Urothelium cell line (cell line): ENCODE measurements at regions not wholly inside any gene's neighbourhood (a gene's known extent, or its start where the extent isn't known, plus 50 kb on each side); places are given as distances from the start of the nearest gene placed in this dataset.

Experiments used
- DNase-seq: peaks from one replicate; pipeline ENCODE4 v3.0.0; 2011; ENCODE audit warnings: low spot score, mixed read lengths
- FAIRE-seq: peaks from 2 replicates; lab custom pipeline; 2011; peaks lifted over from hg19 to GRCh38; lab: Jason Lieb, UNC

DNA sequence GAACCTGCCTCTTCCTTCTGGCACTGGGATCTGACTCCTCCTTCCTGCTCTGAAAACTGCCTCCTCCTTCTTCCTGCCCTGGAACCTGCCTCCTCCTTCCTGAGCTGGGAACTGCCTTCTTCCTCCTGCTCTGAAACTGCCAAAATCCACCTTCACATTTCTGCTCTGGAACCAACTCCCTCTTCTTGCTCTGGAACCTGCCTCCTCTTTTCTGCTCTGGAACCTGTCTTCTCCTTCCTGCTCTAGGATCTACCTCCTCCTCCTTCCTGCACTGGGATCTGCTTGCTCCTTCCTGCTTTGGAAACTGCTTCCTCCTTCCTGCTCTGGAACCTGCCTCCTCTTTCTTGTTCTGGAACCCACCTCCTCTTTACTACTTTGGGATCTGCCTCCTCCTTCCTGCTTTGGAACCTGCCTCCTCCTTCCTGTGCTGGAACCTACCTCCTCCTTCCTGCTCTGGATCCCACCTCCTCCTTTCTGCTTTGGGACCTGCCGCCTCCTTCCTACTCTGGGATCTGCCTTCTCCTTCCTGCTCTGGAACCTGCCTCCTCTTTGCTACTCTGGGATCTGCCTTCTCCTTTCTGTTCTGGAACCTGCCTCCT lies 315.5 kb downstream of the PRL start:
- no peak for FAIRE-seq
- no peak for DNase-seq

- FAIRE-seq (no peak), DNase-seq (no peak)
These were observed 312.7 kb downstream of the PRL start for GRCh38 chr6:21984135-21984534.

GRCh38 chr6:21984561-21984960 lies 312.3 kb downstream of the PRL start:
- DNase-seq = no peak

GRCh38 chr6:21985904-21986303 lies 310.9 kb downstream of the PRL start:
- no peak for FAIRE-seq
- DNase-seq = no peak

More at GRCh38 chr6:21984561-21984960, 312.3 kb downstream of the PRL start:
- FAIRE-seq = no peak

DNA sequence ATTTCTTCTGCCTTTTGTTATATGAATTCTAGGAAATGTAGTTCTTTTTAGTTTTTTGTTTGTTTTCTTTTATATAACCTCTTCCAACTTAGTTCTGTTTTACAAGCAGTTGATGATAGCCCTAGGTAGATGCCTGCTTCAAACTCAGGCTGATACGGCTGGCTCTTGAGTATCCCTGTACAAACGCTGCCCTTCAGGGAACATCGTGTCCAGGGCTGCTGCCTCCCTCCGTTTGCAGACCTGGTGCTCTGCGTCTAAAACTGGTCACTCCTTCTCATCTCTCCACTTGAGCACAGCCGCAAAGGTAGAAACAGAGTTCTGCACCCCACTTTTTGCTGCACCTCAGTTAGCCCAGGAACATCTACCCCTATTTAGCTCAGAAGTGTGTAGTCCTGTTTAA lies 310.1 kb downstream of the PRL start:
- no peak for FAIRE-seq
- no peak for DNase-seq

GRCh38 chr6:21987501-21987957 lies 309.3 kb downstream of the PRL start:
- DNase-seq (peak; percentile 77), FAIRE-seq (no peak)

DNA sequence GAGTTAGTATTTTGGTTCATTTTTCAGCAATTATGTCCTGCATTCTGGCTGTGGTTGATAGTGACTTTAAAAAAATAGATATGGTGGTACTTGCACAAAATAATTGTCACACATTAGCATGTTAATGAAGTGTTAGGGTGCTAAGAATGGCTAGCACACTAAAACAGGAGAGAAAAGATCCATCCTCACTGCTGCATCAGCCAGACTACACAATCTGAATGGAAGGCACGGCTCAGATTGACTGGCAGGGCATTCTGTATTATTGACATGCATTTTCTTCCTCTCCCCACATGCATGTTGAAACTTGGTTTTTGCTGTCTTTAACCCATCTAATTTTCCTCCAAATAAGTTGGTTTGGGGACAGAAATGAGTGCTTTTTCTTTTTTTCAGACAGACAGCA lies 306.3 kb downstream of the PRL start:
- DNase-seq = no peak
- FAIRE-seq = no peak

DNA sequence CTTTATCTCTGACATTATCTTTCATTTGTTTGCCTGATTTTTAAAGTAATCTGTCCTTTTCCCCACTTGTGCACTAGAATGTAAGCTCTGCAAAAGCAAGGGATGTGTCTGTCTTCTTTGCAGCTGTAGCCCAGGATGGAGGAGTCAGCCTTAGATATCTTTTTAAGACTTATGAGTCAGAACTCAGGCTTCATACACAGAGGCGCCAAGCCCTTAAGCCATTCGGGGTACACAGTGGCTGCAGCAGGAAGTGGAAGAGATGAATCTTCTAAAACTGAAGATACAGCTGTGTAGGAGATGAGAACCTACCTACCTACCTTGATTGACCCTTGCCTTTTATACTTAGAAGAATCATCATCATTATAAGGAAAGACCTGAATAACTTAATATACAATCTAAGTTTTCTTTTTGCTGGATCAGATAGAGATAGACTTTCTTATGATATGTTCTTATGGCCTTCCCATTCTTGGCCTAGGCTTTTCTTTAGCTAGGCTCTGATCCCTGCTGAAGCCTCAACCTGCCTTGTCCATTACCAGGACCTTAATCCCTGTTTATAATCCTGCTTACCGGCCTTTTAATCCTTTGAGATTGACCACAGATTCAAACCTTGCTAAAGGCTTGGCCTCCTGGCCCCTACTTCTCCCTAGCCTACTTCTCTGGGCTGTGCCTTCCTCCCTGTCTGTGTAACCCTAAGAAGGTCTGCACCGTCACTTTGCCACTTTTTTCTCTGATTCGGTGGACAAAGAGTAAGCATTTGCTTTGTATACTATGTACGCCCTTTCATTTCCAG lies 304.5 kb downstream of the PRL start:
- FAIRE-seq = no peak
- DNase-seq = peak; percentile 5

DNA sequence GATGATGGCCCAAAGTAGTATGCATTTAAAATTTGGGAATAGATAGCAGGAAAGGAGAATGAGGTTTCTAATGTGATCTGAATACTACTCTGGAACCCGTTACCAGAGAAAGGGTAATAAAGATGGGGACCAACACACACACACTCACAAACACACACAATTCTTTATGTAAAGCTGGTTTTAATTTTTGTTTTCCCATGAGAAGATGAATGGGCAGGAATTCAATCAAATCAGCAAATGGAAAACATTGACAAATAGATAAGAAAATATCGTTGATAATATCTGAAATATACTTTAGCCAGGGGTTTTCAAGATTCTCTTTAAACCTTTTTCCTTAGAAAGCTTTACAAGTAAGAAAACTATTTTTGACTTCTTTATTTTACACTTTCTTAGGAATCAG lies 303.0 kb downstream of the PRL start:
- DNase-seq (no peak), FAIRE-seq (no peak)

DNA sequence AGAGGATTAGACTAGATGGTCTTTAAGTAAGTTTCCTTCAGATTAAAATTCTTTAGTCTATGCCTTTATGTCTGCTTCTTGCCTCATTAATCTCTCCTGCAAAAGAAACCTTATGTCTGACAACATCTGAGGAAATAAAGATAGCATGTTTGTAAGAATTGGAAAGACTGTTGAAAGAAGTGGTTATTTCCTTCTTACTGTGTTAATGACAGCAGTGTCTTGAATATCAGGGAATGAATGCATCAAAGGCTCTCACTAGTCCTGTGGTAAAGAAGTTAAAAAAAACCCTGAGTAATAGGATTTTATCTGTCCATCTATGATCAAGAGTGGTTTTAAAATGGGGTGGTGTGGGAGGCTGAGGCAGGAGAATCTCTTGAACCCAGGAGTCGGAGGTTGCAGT lies 302.0 kb downstream of the PRL start:
- DNase-seq = no peak
- no peak for FAIRE-seq

DNA sequence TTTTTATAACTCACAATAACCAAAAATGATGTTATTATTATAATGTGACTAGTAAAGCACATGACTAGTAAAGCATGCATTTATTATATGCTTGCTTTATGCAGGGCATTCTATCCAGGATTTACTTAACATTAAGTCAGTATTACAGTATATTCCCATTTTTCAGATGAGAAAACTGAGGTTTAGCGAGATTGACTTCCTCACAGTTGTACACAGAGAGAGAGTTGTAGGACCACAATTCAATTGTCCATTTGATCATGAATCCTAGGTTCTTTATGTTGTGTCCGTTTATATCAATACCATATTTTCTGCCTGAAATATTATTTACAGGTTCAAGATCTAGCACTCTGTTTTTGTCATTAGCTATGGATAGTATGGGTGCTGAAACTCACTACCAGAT lies 301.5 kb downstream of the PRL start:
- FAIRE-seq (no peak), DNase-seq (no peak)

DNA sequence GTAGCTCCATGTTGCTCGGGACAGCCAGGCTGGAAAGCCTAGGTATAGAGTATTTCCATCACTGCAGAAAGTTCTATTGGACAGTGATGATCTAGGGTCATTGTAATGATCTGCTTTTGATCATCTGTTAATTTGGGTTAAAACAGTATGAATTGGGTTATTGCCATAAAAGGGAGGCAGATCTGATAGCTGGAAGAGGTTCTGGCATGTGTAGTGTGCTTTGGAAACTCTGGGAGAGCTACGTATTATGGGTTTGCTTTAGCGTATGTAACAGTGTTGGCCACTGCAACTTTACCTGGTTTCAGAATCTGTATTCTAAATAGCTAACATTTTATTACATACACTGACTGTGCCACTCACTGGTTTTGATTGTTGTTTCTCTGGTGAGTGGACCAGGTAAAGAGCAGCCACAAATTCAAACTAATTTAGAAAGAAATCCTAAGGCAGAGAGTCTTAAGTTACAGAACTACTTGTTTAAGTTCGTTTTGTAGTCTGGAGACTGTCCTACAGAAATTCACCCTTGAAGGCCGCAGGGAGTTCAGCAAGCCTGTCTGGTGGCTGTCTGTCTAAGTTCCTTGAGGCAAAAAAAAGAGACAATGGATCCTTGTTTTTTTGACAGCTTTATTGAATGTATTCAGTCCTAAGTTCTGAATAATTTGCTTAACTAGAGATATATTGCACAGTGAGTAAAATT lies 300.3 kb downstream of the PRL start:
- FAIRE-seq (no peak), DNase-seq (no peak)

DNA sequence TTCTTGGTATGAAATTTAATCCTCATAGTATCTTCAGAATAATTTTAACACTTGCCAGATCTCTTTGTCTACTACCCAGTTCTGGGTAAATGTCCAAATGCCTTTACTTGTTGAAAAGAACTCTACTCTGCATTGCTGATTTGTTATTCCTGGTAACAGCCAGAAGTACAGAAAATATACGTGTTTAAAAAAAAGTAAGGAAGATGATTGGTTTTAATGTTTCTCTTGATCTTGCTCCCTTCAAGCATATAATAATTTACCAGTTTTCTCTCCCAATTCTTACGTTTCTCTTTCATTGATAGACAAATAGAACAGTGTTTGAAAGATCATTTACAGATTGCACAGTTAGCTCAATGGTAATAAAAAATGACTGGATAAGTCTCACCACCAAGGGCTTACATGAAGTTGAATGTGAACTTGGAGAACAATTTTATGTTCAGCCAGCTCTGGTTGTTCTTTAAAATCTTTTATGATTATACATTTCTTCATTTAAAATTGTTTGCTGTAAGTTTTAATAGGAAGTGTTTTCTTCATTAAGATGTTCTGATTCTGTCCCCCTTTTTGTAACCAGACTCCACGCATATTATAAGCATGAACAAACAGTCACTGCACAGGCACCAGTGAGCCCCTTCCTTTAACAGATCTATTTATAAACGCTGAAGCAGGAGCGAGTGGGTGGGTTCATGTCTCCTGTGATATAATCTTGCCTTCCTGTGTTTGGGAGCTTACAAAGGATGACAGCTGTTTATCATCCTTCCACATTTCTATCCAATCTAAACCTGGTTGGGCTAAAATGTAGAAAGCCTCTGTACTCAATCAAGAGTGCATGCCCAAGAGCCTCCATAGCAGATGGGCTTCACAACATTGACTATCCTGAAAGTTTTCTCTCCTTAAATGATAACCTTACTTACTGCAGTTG lies 299.5 kb downstream of the PRL start:
- no peak for FAIRE-seq

GRCh38 chr6:21998582-21998981 lies 298.3 kb downstream of the PRL start:
- FAIRE-seq (no peak), DNase-seq (no peak)

More for the DNA sequence above, 299.5 kb downstream of the PRL start:
- DNase-seq = no peak

GRCh38 chr6:21999012-21999528 lies 297.8 kb downstream of the PRL start:
- DNase-seq (peak; percentile 35), FAIRE-seq (peak; percentile 61)

DNA sequence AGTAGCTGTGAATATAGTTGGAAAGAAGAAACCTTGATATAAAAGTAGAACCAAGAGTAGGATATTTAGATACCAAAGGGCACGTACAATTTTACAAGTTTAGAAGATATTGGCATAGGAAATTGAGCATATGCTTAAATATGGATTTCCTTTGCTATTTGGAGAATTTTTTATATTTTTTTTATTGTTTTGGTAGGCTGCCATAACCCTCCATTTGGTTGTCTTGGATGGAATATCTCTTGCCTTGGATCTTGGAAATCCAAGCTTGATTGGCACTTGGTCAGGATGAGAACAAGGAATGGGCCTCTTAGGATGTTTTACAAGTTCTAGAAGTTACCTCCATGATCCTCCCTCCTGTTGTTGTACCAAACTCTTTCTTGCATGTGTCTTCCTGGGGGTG lies 297.1 kb downstream of the PRL start:
- DNase-seq (no peak), FAIRE-seq (no peak)

DNA sequence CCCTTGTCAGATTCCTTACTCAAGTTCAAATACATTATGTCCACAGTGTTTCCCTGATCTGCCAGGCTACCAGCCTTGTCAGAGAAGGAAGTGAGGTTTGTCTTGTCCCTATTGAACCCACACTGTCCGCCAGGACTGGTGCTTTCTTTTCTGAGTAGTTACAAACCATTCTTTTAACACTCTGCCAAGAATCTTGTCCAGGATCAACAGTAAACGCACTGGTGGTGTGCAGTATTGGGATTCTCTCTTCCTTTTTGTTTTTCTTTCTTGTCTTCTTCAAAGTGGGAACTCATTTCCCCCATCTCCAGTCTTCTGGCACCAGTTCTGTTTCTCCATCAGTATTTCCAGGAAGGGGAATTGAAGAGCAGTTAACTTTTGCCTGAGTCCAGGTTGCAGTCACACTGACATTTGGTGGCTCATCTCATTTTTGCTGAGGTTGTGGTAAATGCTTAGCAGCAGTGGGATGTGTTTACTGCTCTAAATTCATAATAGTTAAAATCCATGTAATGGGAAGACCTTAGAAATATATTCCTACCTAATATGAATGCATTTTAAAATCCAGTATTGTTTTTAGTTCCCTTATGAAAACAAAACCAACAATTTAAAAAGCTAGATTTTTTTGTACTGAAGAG lies 295.3 kb downstream of the PRL start:
- DNase-seq = no peak
- FAIRE-seq = no peak

GRCh38 chr6:22003287-22003686 lies 293.5 kb downstream of the PRL start:
- DNase-seq = no peak

DNA sequence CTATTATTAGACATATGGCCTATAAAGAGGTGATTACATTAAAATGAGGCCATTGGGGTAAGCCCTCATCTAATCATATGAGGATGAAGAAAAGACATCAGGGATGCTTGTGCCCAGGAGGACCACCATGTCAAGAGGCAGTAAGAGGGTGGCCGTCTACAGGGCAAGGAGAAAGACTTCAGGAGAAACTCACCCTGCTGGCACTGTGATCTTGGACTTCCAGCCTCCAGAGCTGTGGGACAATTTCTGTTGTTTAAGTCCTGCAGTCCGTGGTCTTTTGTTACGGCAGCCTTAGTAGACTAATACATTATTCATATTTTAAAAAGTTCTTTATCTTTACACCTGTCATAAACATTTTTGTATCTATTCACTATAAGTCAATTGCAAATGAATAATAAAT lies 290.0 kb downstream of the PRL start:
- no peak for FAIRE-seq

More at GRCh38 chr6:22003287-22003686, 293.5 kb downstream of the PRL start:
- FAIRE-seq = no peak

DNA sequence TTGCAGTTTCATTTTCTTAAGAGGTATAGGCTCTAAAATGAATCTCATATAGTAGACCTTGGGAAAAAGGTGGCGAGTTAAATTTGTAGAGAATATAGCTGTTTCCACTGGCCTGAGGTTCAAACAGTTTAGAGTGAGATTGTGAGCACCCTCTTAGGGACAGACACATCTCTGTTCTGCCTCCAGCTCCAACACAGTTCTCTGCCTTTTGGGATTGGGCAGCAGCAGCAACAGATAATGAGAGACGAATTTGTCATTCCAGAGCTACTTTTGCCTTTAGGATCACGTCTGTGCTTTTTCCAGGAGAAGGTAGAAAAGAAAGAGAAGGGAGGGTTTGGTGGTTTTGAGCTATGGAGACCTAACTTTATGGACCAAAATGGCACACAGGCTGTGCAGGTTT lies 289.4 kb downstream of the PRL start:
- DNase-seq = no peak
- FAIRE-seq = no peak

More for the DNA sequence above, 290.0 kb downstream of the PRL start:
- DNase-seq = no peak
